ENCODE measurements at regions not wholly inside any gene's neighbourhood (a gene's known extent, or its start where the extent isn't known, plus 50 kb on each side); places are given as distances from the start of the nearest gene placed in this dataset.

DNA sequence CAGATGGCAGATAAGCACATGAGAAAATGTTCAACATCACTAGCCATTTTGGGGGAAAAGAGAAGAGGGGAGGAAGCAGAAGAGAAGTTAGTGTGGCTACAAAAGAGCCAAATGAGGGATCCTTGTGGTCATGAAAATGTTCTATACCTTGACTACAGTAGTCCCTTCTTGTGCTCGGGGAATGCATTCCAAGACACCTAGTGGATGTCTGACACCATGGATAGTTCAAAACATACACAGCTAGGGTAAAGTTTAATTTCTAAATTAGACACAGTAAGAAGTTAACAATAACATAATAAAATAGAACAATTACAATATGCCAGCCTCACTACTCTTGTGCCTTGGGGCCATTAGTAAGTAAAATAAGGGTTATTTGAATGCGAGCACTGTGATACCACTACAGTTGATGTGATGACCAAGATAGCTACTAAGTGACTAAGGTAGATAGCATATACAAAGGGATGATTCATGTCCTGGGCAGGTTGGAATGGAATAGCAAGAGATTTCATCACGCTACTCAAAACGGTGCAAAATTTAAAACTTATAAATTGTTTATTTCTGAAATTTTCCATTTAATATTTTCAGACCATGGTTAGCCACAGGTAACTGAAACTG lies 344.1 kb downstream of the NR2F1-AS1 start:
- H3K4me3 ChIP-seq = no peak overlapping the region
- no peaks in the 10 kb centered on the region for H3K79me2 ChIP-seq (ENCODE audit: control insufficient read depth, insufficient read depth, low read length)
- DNase-seq (ENCODE audit: low read depth, low spot score) (no peak), ATAC-seq (no peak), FAIRE-seq (no peak)
- POLR2A ChIA-PET = no interaction called here
- BruUV-seq (replicated peaks) = no TSS peak
- CTCF ChIA-PET = no interaction called here
- H3K4me1 ChIP-seq (ENCODE audit: control insufficient read depth, insufficient read depth, low read length) = no peaks in the 10 kb centered on the region
- in situ Hi-C loops (cut with MboI) (no loop called here), intact Hi-C loops (cut with micrococcal nuclease; ENCODE audit: unreplicated experiment) (no loop called here)
- H3K36me3 ChIP-seq (ENCODE audit: control insufficient read depth in 2 of 2, insufficient read depth in 2 of 2, low read length in 1 of 2) = no peaks in the 10 kb centered on the region
- H3K4me2 ChIP-seq (ENCODE audit: control insufficient read depth, insufficient read depth) = no peak overlapping the region
- RAD21 ChIA-PET (ENCODE audit: unreplicated experiment) = no interaction called here
- no peaks in the 10 kb centered on the region for H4K20me1 ChIP-seq (ENCODE audit: control insufficient read depth, insufficient read depth)
- no peaks in the 10 kb centered on the region for H3K27me3 ChIP-seq (replicated peaks in 1 of 2; ENCODE audit: control insufficient read depth in 2 of 2, insufficient read depth in 2 of 2, low read length in 1 of 2)
- SMC1A ChIA-PET (ENCODE audit: uncharacterized antibody, unreplicated experiment) = no interaction called here
- TF ChIP-seq MXI1 (IDR thresholded peaks at IDR 0.05; ENCODE audit: low read depth, low read length) (no peak), FOXM1 (IDR thresholded peaks at IDR 0.05; ENCODE audit: low read depth, low read length) (no peak), BCL3 (IDR thresholded peaks at IDR 0.05; ENCODE audit: borderline replicate concordance, insufficient read depth, low read depth, low read length, poor library complexity, severe bottlenecking) (no peak), TCF7 (IDR thresholded peaks at IDR 0.05; ENCODE audit: borderline replicate concordance) (no peak)
- TF ChIP-seq, protein P1, sequence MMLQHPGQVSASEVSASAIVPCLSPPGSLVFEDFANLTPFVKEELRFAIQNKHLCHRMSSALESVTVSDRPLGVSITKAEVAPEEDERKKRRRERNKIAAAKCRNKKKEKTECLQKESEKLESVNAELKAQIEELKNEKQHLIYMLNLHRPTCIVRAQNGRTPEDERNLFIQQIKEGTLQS (IDR thresholded peaks at IDR 0.05; ENCODE audit: borderline replicate concordance, extremely low read depth, low read depth, low read length) = no peak
- TF ChIP-seq, protein P2, sequence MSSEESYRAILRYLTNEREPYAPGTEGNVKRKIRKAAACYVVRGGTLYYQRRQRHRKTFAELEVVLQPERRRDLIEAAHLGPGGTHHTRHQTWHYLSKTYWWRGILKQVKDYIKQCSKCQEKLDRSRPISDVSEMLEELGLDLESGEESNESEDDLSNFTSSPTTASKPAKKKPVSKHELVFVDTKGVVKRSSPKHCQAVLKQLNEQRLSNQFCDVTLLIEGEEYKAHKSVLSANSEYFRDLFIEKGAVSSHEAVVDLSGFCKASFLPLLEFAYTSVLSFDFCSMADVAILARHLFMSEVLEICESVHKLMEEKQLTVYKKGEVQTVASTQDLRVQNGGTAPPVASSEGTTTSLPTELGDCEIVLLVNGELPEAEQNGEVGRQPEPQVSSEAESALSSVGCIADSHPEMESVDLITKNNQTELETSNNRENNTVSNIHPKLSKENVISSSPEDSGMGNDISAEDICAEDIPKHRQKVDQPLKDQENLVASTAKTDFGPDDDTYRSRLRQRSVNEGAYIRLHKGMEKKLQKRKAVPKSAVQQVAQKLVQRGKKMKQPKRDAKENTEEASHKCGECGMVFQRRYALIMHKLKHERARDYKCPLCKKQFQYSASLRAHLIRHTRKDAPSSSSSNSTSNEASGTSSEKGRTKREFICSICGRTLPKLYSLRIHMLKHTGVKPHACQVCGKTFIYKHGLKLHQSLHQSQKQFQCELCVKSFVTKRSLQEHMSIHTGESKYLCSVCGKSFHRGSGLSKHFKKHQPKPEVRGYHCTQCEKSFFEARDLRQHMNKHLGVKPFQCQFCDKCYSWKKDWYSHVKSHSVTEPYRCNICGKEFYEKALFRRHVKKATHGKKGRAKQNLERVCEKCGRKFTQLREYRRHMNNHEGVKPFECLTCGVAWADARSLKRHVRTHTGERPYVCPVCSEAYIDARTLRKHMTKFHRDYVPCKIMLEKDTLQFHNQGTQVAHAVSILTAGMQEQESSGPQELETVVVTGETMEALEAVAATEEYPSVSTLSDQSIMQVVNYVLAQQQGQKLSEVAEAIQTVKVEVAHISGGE (CRISPR knock-in tag; IDR thresholded peaks at IDR 0.05) = no peak
- TF ChIP-seq, protein P3, sequence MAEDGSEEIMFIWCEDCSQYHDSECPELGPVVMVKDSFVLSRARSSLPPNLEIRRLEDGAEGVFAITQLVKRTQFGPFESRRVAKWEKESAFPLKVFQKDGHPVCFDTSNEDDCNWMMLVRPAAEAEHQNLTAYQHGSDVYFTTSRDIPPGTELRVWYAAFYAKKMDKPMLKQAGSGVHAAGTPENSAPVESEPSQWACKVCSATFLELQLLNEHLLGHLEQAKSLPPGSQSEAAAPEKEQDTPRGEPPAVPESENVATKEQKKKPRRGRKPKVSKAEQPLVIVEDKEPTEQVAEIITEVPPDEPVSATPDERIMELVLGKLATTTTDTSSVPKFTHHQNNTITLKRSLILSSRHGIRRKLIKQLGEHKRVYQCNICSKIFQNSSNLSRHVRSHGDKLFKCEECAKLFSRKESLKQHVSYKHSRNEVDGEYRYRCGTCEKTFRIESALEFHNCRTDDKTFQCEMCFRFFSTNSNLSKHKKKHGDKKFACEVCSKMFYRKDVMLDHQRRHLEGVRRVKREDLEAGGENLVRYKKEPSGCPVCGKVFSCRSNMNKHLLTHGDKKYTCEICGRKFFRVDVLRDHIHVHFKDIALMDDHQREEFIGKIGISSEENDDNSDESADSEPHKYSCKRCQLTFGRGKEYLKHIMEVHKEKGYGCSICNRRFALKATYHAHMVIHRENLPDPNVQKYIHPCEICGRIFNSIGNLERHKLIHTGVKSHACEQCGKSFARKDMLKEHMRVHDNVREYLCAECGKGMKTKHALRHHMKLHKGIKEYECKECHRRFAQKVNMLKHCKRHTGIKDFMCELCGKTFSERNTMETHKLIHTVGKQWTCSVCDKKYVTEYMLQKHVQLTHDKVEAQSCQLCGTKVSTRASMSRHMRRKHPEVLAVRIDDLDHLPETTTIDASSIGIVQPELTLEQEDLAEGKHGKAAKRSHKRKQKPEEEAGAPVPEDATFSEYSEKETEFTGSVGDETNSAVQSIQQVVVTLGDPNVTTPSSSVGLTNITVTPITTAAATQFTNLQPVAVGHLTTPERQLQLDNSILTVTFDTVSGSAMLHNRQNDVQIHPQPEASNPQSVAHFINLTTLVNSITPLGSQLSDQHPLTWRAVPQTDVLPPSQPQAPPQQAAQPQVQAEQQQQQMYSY (CRISPR knock-in tag; IDR thresholded peaks at IDR 0.05) = no peak
- no peak overlapping the region for H3K27ac ChIP-seq (ENCODE audit: control insufficient read depth, insufficient read depth)
- 74% methylated on average over 4 of the region's 4 CpGs for WGBS (ENCODE audit: insufficient coverage, insufficient replicate concordance, low lambda C conversion rate, missing lambda C conversion rate)
- H3K9ac ChIP-seq (ENCODE audit: control insufficient read depth, insufficient read depth, low read length) = no peak overlapping the region
- H3K9me3 ChIP-seq (replicated peaks; ENCODE audit: control insufficient read depth, insufficient read depth, low read length) = no peaks in the 10 kb centered on the region
- no peak overlapping the region for H2AFZ ChIP-seq (ENCODE audit: control insufficient read depth, low read depth, low read length)

Data from GM12878 (cell line).